Mammary epithelial cell (primary cell): ENCODE measurements at regions not wholly inside any gene's neighbourhood (a gene's known extent, or its start where the extent isn't known, plus 50 kb on each side); places are given as distances from the start of the nearest gene placed in this dataset.

Source experiments
- CTCF ChIP-seq, 2 donors: IDR thresholded peaks in 1 of 2; conservative IDR thresholded peaks in 1 of 2; 2 replicates each; pipeline ENCODE4 v1.5.1; 2011 to 2012; ENCODE audit warnings: inconsistent platforms in 2 of 2, low read length in 2 of 2, mild to moderate bottlenecking in 2 of 2, control low read depth in 1 of 2, low read depth in 1 of 2; ENCODE audit not compliant: insufficient read depth in 1 of 2; ENCODE audit errors: extremely low read depth in 1 of 2
- EZH2 ChIP-seq: IDR thresholded peaks from 2 replicates; pipeline ENCODE4 v1.6.1; 2012; ENCODE audit warnings: low read length, inconsistent platforms, borderline replicate concordance

- TF ChIP-seq CTCF (conservative IDR thresholded peaks at IDR 0.05 in 1 of 2, IDR thresholded peaks at IDR 0.05 in 1 of 2; ENCODE audit: extremely low read depth in 1 of 2, insufficient read depth in 1 of 2, low read depth in 1 of 2, low read length in 2 of 2): no peak
- no peak for TF ChIP-seq EZH2
These were observed 365.9 kb upstream of the MEX3C start for GRCh38 chr18:51563396-51563795.
